ENCODE measurements at regions not wholly inside any gene's neighbourhood (a gene's known extent, or its start where the extent isn't known, plus 50 kb on each side); places are given as distances from the start of the nearest gene placed in this dataset.
"Not testable (repeated sequence)": the region's sequence is repeated elsewhere in the genome, so short reads cannot be mapped to it uniquely, and the experiment has no call there.

- WGBS, 5 donors = 83 to 94% (median 92%) methylated on average over 10 of the region's 10 CpGs
- no peak for TF ChIP-seq POLR2AphosphoS5 (IDR thresholded peaks at IDR 0.05)
- no peak for TF ChIP-seq CTCF (IDR thresholded peaks at IDR 0.05)
- TF ChIP-seq EP300 (IDR thresholded peaks at IDR 0.05) = no peak
- TF ChIP-seq POLR2A (IDR thresholded peaks at IDR 0.05) = no peak
Observed at GRCh38 chr6:134665029-134665723, 284.7 kb downstream of the ALDH8A1 start.

GRCh38 chr6:134663800-134664535 lies 285.9 kb downstream of the ALDH8A1 start:
- no peaks in the 10 kb centered on the region for H3K9me3 ChIP-seq
- DNase-seq = no peak
- no peaks in the 10 kb centered on the region for H3K27me3 ChIP-seq
- no peak overlapping the region for H3K4me3 ChIP-seq
- intact Hi-C loops (cut with DNase I; ENCODE audit: low total_unique reads) = no loop called here
- no peak for TF ChIP-seq POLR2AphosphoS5 (IDR thresholded peaks at IDR 0.05)
- no peak for TF ChIP-seq CTCF (IDR thresholded peaks at IDR 0.05)
- H3K27ac ChIP-seq = no peak overlapping the region
- 91 to 96% (median 94%) methylated on average over 3 of the region's 3 CpGs for WGBS, 5 donors
- no peaks in the 10 kb centered on the region for H3K36me3 ChIP-seq
- no peaks in the 10 kb centered on the region for H3K4me1 ChIP-seq

More at GRCh38 chr6:134665029-134665723, 284.7 kb downstream of the ALDH8A1 start:
- Histone ChIP-seq H3K4me3 (no peak overlapping the region), H3K9me3 (no peaks in the 10 kb centered on the region), H3K4me1 (no peaks in the 10 kb centered on the region), H3K36me3 (no peaks in the 10 kb centered on the region), H3K27me3 (no peaks in the 10 kb centered on the region), H3K27ac (no peak overlapping the region)
- intact Hi-C loops (cut with DNase I; ENCODE audit: low total_unique reads) = no loop called here
- DNase-seq = no peak

GRCh38 chr6:134663356-134663755 lies 286.5 kb downstream of the ALDH8A1 start:
- H3K36me3 ChIP-seq = no peaks in the 10 kb centered on the region
- H3K27ac ChIP-seq = no peak overlapping the region
- intact Hi-C loops (cut with DNase I; ENCODE audit: low total_unique reads) = no loop called here
- H3K27me3 ChIP-seq = no peaks in the 10 kb centered on the region
- no peaks in the 10 kb centered on the region for H3K4me1 ChIP-seq
- WGBS, 5 donors = 66 to 73% (median 70%) methylated on average over 4 of the region's 4 CpGs
- H3K9me3 ChIP-seq = no peaks in the 10 kb centered on the region
- TF ChIP-seq POLR2A (IDR thresholded peaks at IDR 0.05) = no peak
- no peak for TF ChIP-seq EP300 (IDR thresholded peaks at IDR 0.05)
- TF ChIP-seq POLR2AphosphoS5 (IDR thresholded peaks at IDR 0.05) = no peak
- no peak for TF ChIP-seq CTCF (IDR thresholded peaks at IDR 0.05)
- DNase-seq = no peak
- H3K4me3 ChIP-seq = no peak overlapping the region

GRCh38 chr6:134662077-134662700 lies 287.7 kb downstream of the ALDH8A1 start:
- Histone ChIP-seq H3K27me3 (no peaks in the 10 kb centered on the region), H3K4me3 (no peak overlapping the region), H3K27ac (no peak overlapping the region), H3K36me3 (no peaks in the 10 kb centered on the region), H3K4me1 (no peaks in the 10 kb centered on the region), H3K9me3 (no peaks in the 10 kb centered on the region)
- no peak for DNase-seq
- intact Hi-C loops (cut with DNase I; ENCODE audit: low total_unique reads) = no loop called here
- TF ChIP-seq POLR2AphosphoS5 (IDR thresholded peaks at IDR 0.05) = no peak
- TF ChIP-seq EP300 (IDR thresholded peaks at IDR 0.05) = no peak
- no peak for TF ChIP-seq CTCF (IDR thresholded peaks at IDR 0.05)
- no peak for TF ChIP-seq POLR2A (IDR thresholded peaks at IDR 0.05)

- H3K9me3 ChIP-seq; H3K36me3 ChIP-seq; DNase-seq; H3K4me3 ChIP-seq; intact Hi-C loops (cut with DNase I; ENCODE audit: low total_unique reads); H3K4me1 ChIP-seq; H3K27me3 ChIP-seq; H3K27ac ChIP-seq: not testable (repeated sequence)
- WGBS, 5 donors = 86 to 100% (median 95%) methylated on average over 1 of the region's 1 CpG
Observed at GRCh38 chr6:134659885-134660284, 290.0 kb downstream of the ALDH8A1 start.
